ENCODE measurements at regions not wholly inside any gene's neighbourhood (a gene's known extent, or its start where the extent isn't known, plus 50 kb on each side); places are given as distances from the start of the nearest gene placed in this dataset.

GRCh38 chr16:13780406-13781168 is 139.4 kb upstream of the ERCC4 start:
- Histone ChIP-seq H3K4me1 (ENCODE audit: control insufficient read depth, insufficient read depth, low read length) (no peaks in the 10 kb centered on the region), H3K36me3 (ENCODE audit: control insufficient read depth in 2 of 2, insufficient read depth in 2 of 2, low read length in 1 of 2) (no peaks in the 10 kb centered on the region), H3K79me2 (ENCODE audit: control insufficient read depth, insufficient read depth, low read length) (no peaks in the 10 kb centered on the region), H3K27me3 (replicated peaks in 1 of 2; ENCODE audit: control insufficient read depth in 2 of 2, insufficient read depth in 2 of 2, low read length in 1 of 2) (no peaks in the 10 kb centered on the region), H2AFZ (ENCODE audit: control insufficient read depth, low read depth, low read length) (no peak overlapping the region), H3K4me2 (ENCODE audit: control insufficient read depth, insufficient read depth) (no peak overlapping the region), H3K9ac (ENCODE audit: control insufficient read depth, insufficient read depth, low read length) (no peak overlapping the region), H3K27ac (ENCODE audit: control insufficient read depth, insufficient read depth) (no peak overlapping the region), H3K9me3 (replicated peaks; ENCODE audit: control insufficient read depth, insufficient read depth, low read length) (no peaks in the 10 kb centered on the region), H4K20me1 (ENCODE audit: control insufficient read depth, insufficient read depth) (no peaks in the 10 kb centered on the region), H3K4me3 (no peak overlapping the region)
- 15% methylated on average over 7 of the region's 7 CpGs for WGBS (ENCODE audit: insufficient coverage, insufficient replicate concordance, low lambda C conversion rate, missing lambda C conversion rate)
- ChIA-PET RAD21 (ENCODE audit: unreplicated experiment) (no interaction called here), CTCF (interaction anchor here (0.7 kb wide), 1 partner anchor 12 kb away, joined by 3 read pairs; no protein-coding TSS in a partner anchor), SMC1A (ENCODE audit: uncharacterized antibody, unreplicated experiment) (interaction anchor here (0.6 to 1.0 kb wide), 3 partner anchors 13 to 288 kb away, joined by 3 to 4 read pairs (median 3); no protein-coding TSS in a partner anchor), POLR2A (no interaction called here)
- FAIRE-seq (no peak), DNase-seq (ENCODE audit: low read depth, low spot score) (no peak), ATAC-seq (no peak)
- intact Hi-C loops (cut with micrococcal nuclease; ENCODE audit: unreplicated experiment) = no loop called here
- TF ChIP-seq LARP7 (IDR thresholded peaks at IDR 0.05) = no peak
- TF ChIP-seq, protein P1, sequence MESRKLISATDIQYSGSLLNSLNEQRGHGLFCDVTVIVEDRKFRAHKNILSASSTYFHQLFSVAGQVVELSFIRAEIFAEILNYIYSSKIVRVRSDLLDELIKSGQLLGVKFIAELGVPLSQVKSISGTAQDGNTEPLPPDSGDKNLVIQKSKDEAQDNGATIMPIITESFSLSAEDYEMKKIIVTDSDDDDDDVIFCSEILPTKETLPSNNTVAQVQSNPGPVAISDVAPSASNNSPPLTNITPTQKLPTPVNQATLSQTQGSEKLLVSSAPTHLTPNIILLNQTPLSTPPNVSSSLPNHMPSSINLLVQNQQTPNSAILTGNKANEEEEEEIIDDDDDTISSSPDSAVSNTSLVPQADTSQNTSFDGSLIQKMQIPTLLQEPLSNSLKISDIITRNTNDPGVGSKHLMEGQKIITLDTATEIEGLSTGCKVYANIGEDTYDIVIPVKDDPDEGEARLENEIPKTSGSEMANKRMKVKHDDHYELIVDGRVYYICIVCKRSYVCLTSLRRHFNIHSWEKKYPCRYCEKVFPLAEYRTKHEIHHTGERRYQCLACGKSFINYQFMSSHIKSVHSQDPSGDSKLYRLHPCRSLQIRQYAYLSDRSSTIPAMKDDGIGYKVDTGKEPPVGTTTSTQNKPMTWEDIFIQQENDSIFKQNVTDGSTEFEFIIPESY (IDR thresholded peaks at IDR 0.05) = no peak
- no peak for TF ChIP-seq CHD1 (IDR thresholded peaks at IDR 0.05; ENCODE audit: low read depth, low read length)
- TF ChIP-seq USF1 (IDR thresholded peaks at IDR 0.05; ENCODE audit: borderline replicate concordance, extremely low read length, insufficient read depth, low read depth, low read length) = no peak
- TF ChIP-seq NRF1 (conservative IDR thresholded peaks at IDR 0.05; ENCODE audit: low read depth, low read length) = no peak
- TF ChIP-seq POLR2A (IDR thresholded peaks at IDR 0.05; ENCODE audit: low read depth, low read length) = no peak
- no peak for TF ChIP-seq SMAD5 (IDR thresholded peaks at IDR 0.05; ENCODE audit: low read depth)
- no peak for TF ChIP-seq RB1 (IDR thresholded peaks at IDR 0.05; ENCODE audit: borderline replicate concordance)
- no peak for TF ChIP-seq NR2F1 (conservative IDR thresholded peaks at IDR 0.05)
- no peak for TF ChIP-seq MTA3 (IDR thresholded peaks at IDR 0.05; ENCODE audit: borderline replicate concordance, low read length)
- TF ChIP-seq EGR1 (IDR thresholded peaks at IDR 0.05; ENCODE audit: borderline replicate concordance in 1 of 2, low read depth in 2 of 2, low read length in 2 of 2) = no peak
- in situ Hi-C loops (cut with MboI) = no loop called here
- no TSS peak for BruUV-seq (replicated peaks)
